Activated CD8-positive, alpha-beta memory T cell treated with anti-CD3 and anti-CD28 coated beads for 24 hours (primary cell): ENCODE measurements at regions not wholly inside any gene's neighbourhood (a gene's known extent, or its start where the extent isn't known, plus 50 kb on each side); places are given as distances from the start of the nearest gene placed in this dataset.
"Not testable (repeated sequence)": the region's sequence is repeated elsewhere in the genome, so short reads cannot be mapped to it uniquely, and the experiment has no call there.

Source experiments
- DNase-seq: peaks from one replicate; pipeline ENCODE4 v3.0.0-alpha.2; 2020

- DNase-seq, result no peak
Observed at GRCh38 chr11:29616611-29617010, 400.2 kb downstream of the KCNA4 start.

- no peak for DNase-seq
Observed at GRCh38 chr11:29612423-29612822, 404.4 kb downstream of the KCNA4 start.

DNA sequence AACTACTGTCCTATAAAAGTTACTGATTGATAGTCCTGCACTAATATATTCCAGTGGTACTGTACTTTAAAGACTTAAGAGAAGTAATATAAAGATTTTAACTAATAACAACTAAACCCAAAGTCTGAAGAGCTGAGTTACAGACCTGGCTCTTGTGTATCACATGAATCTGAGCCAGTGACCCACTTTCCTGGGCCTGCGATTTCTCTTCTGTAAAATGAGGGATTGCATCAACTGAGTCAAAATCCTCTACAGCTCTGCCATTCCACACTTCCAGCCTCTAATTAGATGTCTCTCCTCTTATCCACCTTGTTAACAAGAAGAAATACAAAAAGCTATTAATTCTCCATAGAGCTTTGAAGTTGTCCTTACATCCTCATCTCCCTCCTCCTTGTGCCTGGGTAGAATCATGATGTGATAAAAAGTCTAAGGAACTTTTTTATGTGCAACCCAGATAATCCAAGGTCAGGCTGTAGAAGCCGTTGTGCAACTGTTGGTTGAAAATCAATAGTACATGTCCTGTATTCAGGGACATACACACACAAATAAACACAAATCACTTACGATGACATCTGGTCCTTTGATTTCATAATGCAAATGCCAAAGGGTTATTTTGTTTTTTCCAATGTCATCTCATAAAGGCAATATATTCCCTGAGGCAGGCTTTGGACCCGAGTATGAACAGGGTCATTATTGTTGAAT lies 410.3 kb downstream of the KCNA4 start:
- no peak for DNase-seq

GRCh38 chr11:29600151-29600575 lies 416.7 kb downstream of the KCNA4 start:
- DNase-seq, result not testable (repeated sequence)

DNA sequence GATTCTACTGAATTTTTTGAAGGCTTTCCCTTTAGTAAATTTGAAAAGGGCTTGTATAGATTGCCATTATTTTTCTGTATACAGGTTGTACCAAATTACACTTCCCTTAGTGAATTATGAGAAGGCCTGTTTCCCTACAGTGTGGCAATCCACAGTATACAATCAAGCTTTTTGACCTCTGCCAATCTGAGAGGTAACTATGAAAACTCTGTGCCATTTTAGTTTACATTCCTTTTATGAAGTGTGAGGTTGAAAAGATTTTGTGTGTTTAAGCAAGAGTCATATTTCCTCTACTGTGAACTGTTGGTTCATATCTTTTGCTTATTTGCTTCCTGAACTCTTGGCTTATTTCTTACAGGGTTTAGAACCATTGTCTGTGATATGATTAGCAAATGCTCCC lies 432.5 kb downstream of the KCNA4 start:
- DNase-seq, result no peak

GRCh38 chr11:29578806-29579205 lies 438.0 kb downstream of the KCNA4 start:
- DNase-seq, result no peak

DNA sequence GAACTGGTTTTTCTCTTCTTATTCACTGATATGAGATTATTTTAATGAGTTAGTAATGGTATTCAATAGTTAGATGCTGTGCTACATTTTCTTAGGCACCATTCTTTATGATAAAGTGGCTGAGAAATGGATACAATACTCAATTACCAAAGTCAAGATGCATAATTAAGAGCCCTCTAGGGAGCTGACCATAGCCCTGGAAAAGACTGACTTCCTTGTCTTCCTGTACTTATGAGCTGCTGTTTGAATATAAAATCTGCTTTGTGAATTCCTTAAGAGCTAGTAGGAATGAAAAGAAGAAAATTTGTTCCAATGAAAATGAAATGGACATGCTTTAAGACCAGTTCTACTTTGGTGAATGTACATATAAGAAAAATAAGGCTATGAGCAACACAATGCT lies 452.3 kb downstream of the KCNA4 start:
- no peak for DNase-seq

DNA sequence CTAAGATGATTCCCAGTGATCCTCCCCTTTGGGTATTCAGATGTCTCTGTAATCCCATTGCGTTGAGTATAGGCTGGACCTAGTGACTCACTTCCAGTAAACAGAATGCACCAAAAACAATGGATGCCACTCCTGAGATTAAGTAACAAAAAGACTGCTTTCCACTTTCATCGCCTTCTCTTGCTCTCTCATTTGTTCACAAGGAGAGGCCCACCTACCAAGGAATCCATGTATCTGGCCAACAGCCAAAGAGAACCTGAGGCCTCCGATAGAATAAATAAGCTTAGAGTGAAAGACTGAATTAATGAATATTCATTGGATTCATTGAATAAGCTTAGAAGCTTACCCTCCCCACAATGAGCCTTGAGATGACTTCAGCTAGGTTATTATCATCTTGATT lies 454.6 kb downstream of the KCNA4 start:
- no peak for DNase-seq

GRCh38 chr11:29553990-29554389 lies 462.8 kb downstream of the KCNA4 start:
- no peak for DNase-seq

DNA sequence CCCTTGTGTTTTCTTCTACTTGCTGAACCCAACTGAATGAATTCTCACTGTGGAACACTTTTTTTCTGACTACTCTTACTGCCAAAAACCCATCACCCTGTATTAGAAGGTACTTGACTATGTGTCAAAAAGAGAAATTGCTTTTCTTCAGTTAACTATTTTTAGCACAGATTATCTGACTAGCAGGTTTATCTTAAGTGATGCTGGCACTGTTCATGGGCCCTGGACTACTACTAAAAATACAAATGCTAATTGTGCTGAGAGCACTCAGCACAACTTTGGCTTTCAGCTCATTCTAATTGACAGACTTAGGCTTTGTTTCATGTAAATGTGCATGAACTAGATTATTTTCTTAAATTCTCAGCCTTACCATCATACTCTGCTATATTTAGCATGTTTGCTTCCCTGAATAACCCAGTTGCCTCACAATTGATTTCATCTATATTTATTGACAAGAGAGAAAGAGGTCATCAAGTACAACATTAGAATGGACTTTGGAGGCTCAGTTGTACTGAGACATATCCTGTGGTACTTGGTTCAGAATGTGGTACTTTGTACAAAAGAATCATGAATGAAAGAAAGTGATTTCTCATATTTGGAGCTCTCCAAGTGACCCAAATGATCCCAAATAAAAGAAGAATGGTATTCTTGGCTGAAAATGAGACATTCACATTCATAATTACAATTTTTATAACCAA lies 478.3 kb downstream of the KCNA4 start:
- no peak for DNase-seq

DNA sequence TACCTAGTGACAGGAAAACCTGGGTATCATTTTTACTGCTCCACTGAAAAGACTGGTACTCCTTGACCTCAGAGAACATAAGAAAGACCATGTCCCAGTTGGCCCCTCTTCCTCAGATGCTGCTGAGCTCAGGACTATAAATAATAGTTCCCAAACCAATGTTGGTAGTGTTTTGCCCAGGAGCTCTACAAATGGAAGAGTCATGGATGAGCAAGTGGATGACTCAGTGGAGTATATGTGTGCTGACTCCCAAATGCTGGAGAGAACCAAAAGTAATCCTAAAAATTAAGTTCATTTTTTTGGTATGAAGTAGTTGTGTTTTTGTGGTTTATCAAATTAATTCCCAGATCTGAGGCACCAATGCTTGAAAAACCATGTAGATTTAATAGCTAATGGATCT lies 482.0 kb downstream of the KCNA4 start:
- DNase-seq, result no peak

DNA sequence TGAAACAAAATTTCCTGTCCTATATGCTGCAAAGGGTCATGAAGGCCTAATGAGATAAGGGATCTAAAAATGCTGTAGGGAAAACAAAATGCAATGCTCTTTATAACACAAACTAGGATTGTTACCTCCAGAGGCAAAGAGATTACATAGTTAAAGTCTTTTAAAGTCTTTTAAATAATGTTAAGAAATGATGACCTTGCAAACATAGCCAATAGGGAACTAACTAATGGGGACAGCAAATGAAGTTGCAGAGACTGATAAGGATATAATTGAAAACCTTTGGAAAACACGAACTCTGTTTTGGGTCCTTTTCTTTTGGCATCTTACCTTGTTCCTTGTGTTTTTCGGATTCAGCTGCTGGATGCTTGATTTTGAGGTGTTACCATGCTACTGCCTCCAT lies 485.9 kb downstream of the KCNA4 start:
- DNase-seq, result no peak

GRCh38 chr11:29527391-29527936 lies 489.4 kb downstream of the KCNA4 start:
- DNase-seq, result no peak

DNA sequence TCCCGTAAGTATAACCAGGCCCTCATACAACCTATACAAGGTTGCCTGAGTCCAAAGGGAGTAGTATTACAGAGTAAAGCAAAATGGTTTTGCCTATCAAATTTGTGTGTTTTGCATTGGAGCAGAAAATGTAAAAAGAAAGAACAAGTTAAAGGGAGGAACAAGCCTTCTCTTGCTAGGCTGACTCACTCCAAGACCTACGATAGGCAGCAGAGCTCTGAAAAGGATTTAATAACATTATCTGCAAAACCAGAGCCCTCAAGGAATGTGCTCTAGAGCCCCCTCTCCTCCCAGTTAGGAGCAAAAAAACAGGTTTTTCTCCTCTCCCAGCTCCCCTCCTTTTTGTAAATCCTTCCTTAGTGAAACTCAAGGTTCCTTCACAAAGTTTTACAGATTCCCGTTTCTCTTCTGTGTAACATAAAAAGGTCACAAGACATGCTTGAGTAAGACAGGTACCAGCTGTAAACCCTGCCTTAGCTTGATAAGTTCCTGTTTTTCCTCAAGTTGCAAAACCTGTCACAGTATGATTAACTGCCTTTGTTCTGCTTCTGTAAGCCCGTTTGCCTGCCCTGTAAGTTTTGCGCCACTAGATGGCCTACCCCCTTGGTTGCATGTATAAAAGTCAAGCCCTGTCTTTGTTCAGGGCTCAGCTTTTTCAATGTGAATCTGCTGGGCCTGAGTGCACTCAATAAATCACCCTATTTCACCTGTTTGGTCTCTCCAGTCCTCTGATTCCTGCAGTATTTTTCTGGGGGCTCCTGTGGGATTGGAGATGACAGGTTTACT lies 498.2 kb downstream of the KCNA4 start:
- DNase-seq, result no peak

- no peak for DNase-seq
Observed at GRCh38 chr11:29511394-29511793, 505.4 kb downstream of the KCNA4 start.

GRCh38 chr11:29507376-29507775 lies 509.5 kb downstream of the KCNA4 start:
- DNase-seq, result no peak

- no peak for DNase-seq
Observed at GRCh38 chr11:29495676-29496075, 521.2 kb downstream of the KCNA4 start.

DNA sequence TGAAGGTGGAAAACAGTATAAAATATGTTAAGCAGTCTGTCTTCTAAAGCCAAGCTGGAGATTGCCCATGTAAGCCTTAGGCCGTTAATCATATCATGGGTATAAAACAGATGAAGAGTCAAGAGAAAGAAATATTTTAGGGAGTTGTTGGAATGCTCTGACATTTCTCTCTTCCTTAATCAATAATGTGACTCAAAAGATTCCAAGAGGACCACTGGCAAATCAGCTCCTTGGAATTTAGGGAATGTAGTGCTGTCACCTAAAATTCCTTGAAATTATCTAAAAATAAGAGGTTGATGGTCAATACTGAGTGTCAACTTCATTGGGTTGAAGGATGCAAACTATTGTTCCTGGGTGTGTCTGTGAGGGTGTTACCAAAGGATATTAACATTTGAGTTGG lies 525.9 kb downstream of the KCNA4 start:
- no peak for DNase-seq

GRCh38 chr11:29486301-29486700 lies 530.5 kb downstream of the KCNA4 start:
- no peak for DNase-seq

GRCh38 chr11:29485641-29486040 lies 531.2 kb downstream of the KCNA4 start:
- DNase-seq, result no peak

GRCh38 chr11:29484548-29484947 lies 532.3 kb downstream of the KCNA4 start:
- no peak for DNase-seq

GRCh38 chr11:29483831-29484230 lies 533.0 kb downstream of the KCNA4 start:
- no peak for DNase-seq

- no peak for DNase-seq
Observed at GRCh38 chr11:29482510-29482909, 534.3 kb downstream of the KCNA4 start.

GRCh38 chr11:29481738-29482137 lies 535.1 kb downstream of the KCNA4 start:
- DNase-seq, result no peak
